ENCODE measurements at regions not wholly inside any gene's neighbourhood (a gene's known extent, or its start where the extent isn't known, plus 50 kb on each side); places are given as distances from the start of the nearest gene placed in this dataset.
A peak's percentile ranks its signal among the peaks of the same experiment; 100 is the strongest.

GRCh38 chr1:193542690-193543089, 356.3 kb upstream of the B3GALT2 start:
- Histone ChIP-seq H3K4me3 (ENCODE audit: low read length in 2 of 2) (no peak overlapping the region), H3K27ac (ENCODE audit: low read depth in 1 of 2, low read length in 1 of 2) (no peak overlapping the region), H3K4me1 (ENCODE audit: control insufficient read depth in 2 of 2, insufficient read depth in 2 of 2, low read length in 2 of 2) (no peaks in the 10 kb centered on the region), H3K9me3 (ENCODE audit: control insufficient read depth in 2 of 2, insufficient read depth in 1 of 2, low read length in 1 of 2) (no peaks in the 10 kb centered on the region), H3K36me3 (ENCODE audit: control insufficient read depth in 2 of 2, insufficient read depth in 2 of 2, low read length in 1 of 2) (no peaks in the 10 kb centered on the region), H3K27me3 (ENCODE audit: control insufficient read depth in 2 of 2, insufficient read depth in 1 of 2, low read length in 1 of 2) (no peaks in the 10 kb centered on the region)
- DNase-seq (ENCODE audit: low read depth in 6 of 9, low spot score in 9 of 9): no peak
- WGBS: 57% methylated on average over 1 of the region's 1 CpG

GRCh38 chr1:193540511-193540910, 354.1 kb upstream of the B3GALT2 start:
- no peaks in the 10 kb centered on the region for H3K36me3 ChIP-seq (ENCODE audit: control insufficient read depth in 2 of 2, insufficient read depth in 2 of 2, low read length in 1 of 2)
- no peak for DNase-seq (ENCODE audit: low read depth in 6 of 9, low spot score in 9 of 9)
- no peaks in the 10 kb centered on the region for H3K4me1 ChIP-seq (ENCODE audit: control insufficient read depth in 2 of 2, insufficient read depth in 2 of 2, low read length in 2 of 2)
- H3K4me3 ChIP-seq (ENCODE audit: low read length in 2 of 2): no peak overlapping the region
- no peaks in the 10 kb centered on the region for H3K9me3 ChIP-seq (ENCODE audit: control insufficient read depth in 2 of 2, insufficient read depth in 1 of 2, low read length in 1 of 2)
- no peak overlapping the region for H3K27ac ChIP-seq (ENCODE audit: low read depth in 1 of 2, low read length in 1 of 2)
- no peaks in the 10 kb centered on the region for H3K27me3 ChIP-seq (ENCODE audit: control insufficient read depth in 2 of 2, insufficient read depth in 1 of 2, low read length in 1 of 2)

- DNase-seq (ENCODE audit: low read depth in 6 of 9, low spot score in 9 of 9): peak in 1 of 9 donors; percentile 29
- Histone ChIP-seq H3K4me3 (ENCODE audit: low read length in 2 of 2) (no peak overlapping the region), H3K4me1 (ENCODE audit: control insufficient read depth in 2 of 2, insufficient read depth in 2 of 2, low read length in 2 of 2) (no peaks in the 10 kb centered on the region), H3K27me3 (ENCODE audit: control insufficient read depth in 2 of 2, insufficient read depth in 1 of 2, low read length in 1 of 2) (no peaks in the 10 kb centered on the region), H3K36me3 (ENCODE audit: control insufficient read depth in 2 of 2, insufficient read depth in 2 of 2, low read length in 1 of 2) (no peaks in the 10 kb centered on the region), H3K9me3 (ENCODE audit: control insufficient read depth in 2 of 2, insufficient read depth in 1 of 2, low read length in 1 of 2) (no peaks in the 10 kb centered on the region), H3K27ac (ENCODE audit: low read depth in 1 of 2, low read length in 1 of 2) (no peak overlapping the region)
- WGBS: 85% methylated on average over 7 of the region's 7 CpGs
Observed at GRCh38 chr1:193539731-193540459, 353.5 kb upstream of the B3GALT2 start.

GRCh38 chr1:193538680-193539079, 352.3 kb upstream of the B3GALT2 start:
- H3K27me3 ChIP-seq (ENCODE audit: control insufficient read depth in 2 of 2, insufficient read depth in 1 of 2, low read length in 1 of 2): no peaks in the 10 kb centered on the region
- 97% methylated on average over 6 of the region's 6 CpGs for WGBS
- H3K4me3 ChIP-seq (ENCODE audit: low read length in 2 of 2): no peak overlapping the region
- H3K4me1 ChIP-seq (ENCODE audit: control insufficient read depth in 2 of 2, insufficient read depth in 2 of 2, low read length in 2 of 2): no peaks in the 10 kb centered on the region
- no peak for DNase-seq (ENCODE audit: low read depth in 6 of 9, low spot score in 9 of 9)
- no peaks in the 10 kb centered on the region for H3K36me3 ChIP-seq (ENCODE audit: control insufficient read depth in 2 of 2, insufficient read depth in 2 of 2, low read length in 1 of 2)
- no peaks in the 10 kb centered on the region for H3K9me3 ChIP-seq (ENCODE audit: control insufficient read depth in 2 of 2, insufficient read depth in 1 of 2, low read length in 1 of 2)
- no peak overlapping the region for H3K27ac ChIP-seq (ENCODE audit: low read depth in 1 of 2, low read length in 1 of 2)

GRCh38 chr1:193538003-193538354, 351.6 kb upstream of the B3GALT2 start:
- no peak overlapping the region for H3K27ac ChIP-seq (ENCODE audit: low read depth in 1 of 2, low read length in 1 of 2)
- WGBS: 97% methylated on average over 2 of the region's 2 CpGs

GRCh38 chr1:193537266-193538002, 351.0 kb upstream of the B3GALT2 start:
- no peaks in the 10 kb centered on the region for H3K9me3 ChIP-seq (ENCODE audit: control insufficient read depth in 2 of 2, insufficient read depth in 1 of 2, low read length in 1 of 2)
- 63% methylated on average over 7 of the region's 7 CpGs for WGBS
- no peaks in the 10 kb centered on the region for H3K36me3 ChIP-seq (ENCODE audit: control insufficient read depth in 2 of 2, insufficient read depth in 2 of 2, low read length in 1 of 2)
- DNase-seq (ENCODE audit: low read depth in 6 of 9, low spot score in 9 of 9): peak in 8 of 9 donors; percentile 4 to 60 (median 18)
- H3K4me3 ChIP-seq (ENCODE audit: low read length in 2 of 2): no peak overlapping the region
- no peak overlapping the region for H3K27ac ChIP-seq (ENCODE audit: low read depth in 1 of 2, low read length in 1 of 2)
- no peaks in the 10 kb centered on the region for H3K4me1 ChIP-seq (ENCODE audit: control insufficient read depth in 2 of 2, insufficient read depth in 2 of 2, low read length in 2 of 2)
- H3K27me3 ChIP-seq (ENCODE audit: control insufficient read depth in 2 of 2, insufficient read depth in 1 of 2, low read length in 1 of 2): no peaks in the 10 kb centered on the region

More at GRCh38 chr1:193538003-193538354, 351.6 kb upstream of the B3GALT2 start:
- H3K9me3 ChIP-seq (ENCODE audit: control insufficient read depth in 2 of 2, insufficient read depth in 1 of 2, low read length in 1 of 2): no peaks in the 10 kb centered on the region
- no peak for DNase-seq (ENCODE audit: low read depth in 6 of 9, low spot score in 9 of 9)
- no peaks in the 10 kb centered on the region for H3K27me3 ChIP-seq (ENCODE audit: control insufficient read depth in 2 of 2, insufficient read depth in 1 of 2, low read length in 1 of 2)
- H3K4me1 ChIP-seq (ENCODE audit: control insufficient read depth in 2 of 2, insufficient read depth in 2 of 2, low read length in 2 of 2): no peaks in the 10 kb centered on the region
- H3K36me3 ChIP-seq (ENCODE audit: control insufficient read depth in 2 of 2, insufficient read depth in 2 of 2, low read length in 1 of 2): no peaks in the 10 kb centered on the region
- H3K4me3 ChIP-seq (ENCODE audit: low read length in 2 of 2): no peak overlapping the region

- Histone ChIP-seq H3K27me3 (ENCODE audit: control insufficient read depth in 2 of 2, insufficient read depth in 1 of 2, low read length in 1 of 2) (no peaks in the 10 kb centered on the region), H3K4me3 (ENCODE audit: low read length in 2 of 2) (no peak overlapping the region), H3K36me3 (ENCODE audit: control insufficient read depth in 2 of 2, insufficient read depth in 2 of 2, low read length in 1 of 2) (no peaks in the 10 kb centered on the region), H3K27ac (ENCODE audit: low read depth in 1 of 2, low read length in 1 of 2) (no peak overlapping the region), H3K4me1 (ENCODE audit: control insufficient read depth in 2 of 2, insufficient read depth in 2 of 2, low read length in 2 of 2) (no peaks in the 10 kb centered on the region), H3K9me3 (ENCODE audit: control insufficient read depth in 2 of 2, insufficient read depth in 1 of 2, low read length in 1 of 2) (no peaks in the 10 kb centered on the region)
- WGBS: 83% methylated on average over 6 of the region's 6 CpGs
- no peak for DNase-seq (ENCODE audit: low read depth in 6 of 9, low spot score in 9 of 9)
Observed at GRCh38 chr1:193533853-193534252, 347.4 kb upstream of the B3GALT2 start.

- Histone ChIP-seq H3K27me3 (ENCODE audit: control insufficient read depth in 2 of 2, insufficient read depth in 1 of 2, low read length in 1 of 2) (no peaks in the 10 kb centered on the region), H3K9me3 (ENCODE audit: control insufficient read depth in 2 of 2, insufficient read depth in 1 of 2, low read length in 1 of 2) (no peaks in the 10 kb centered on the region), H3K27ac (ENCODE audit: low read depth in 1 of 2, low read length in 1 of 2) (no peak overlapping the region), H3K4me3 (ENCODE audit: low read length in 2 of 2) (no peak overlapping the region), H3K36me3 (ENCODE audit: control insufficient read depth in 2 of 2, insufficient read depth in 2 of 2, low read length in 1 of 2) (no peaks in the 10 kb centered on the region), H3K4me1 (ENCODE audit: control insufficient read depth in 2 of 2, insufficient read depth in 2 of 2, low read length in 2 of 2) (no peaks in the 10 kb centered on the region)
- 96% methylated on average over 3 of the region's 3 CpGs for WGBS
- DNase-seq (ENCODE audit: low read depth in 6 of 9, low spot score in 9 of 9): no peak
Observed at GRCh38 chr1:193525917-193526710, 339.7 kb upstream of the B3GALT2 start.

GRCh38 chr1:193525411-193525810, 339.0 kb upstream of the B3GALT2 start:
- H3K36me3 ChIP-seq (ENCODE audit: control insufficient read depth in 2 of 2, insufficient read depth in 2 of 2, low read length in 1 of 2): no peaks in the 10 kb centered on the region
- DNase-seq (ENCODE audit: low read depth in 6 of 9, low spot score in 9 of 9): no peak
- no peaks in the 10 kb centered on the region for H3K27me3 ChIP-seq (ENCODE audit: control insufficient read depth in 2 of 2, insufficient read depth in 1 of 2, low read length in 1 of 2)
- H3K4me1 ChIP-seq (ENCODE audit: control insufficient read depth in 2 of 2, insufficient read depth in 2 of 2, low read length in 2 of 2): no peaks in the 10 kb centered on the region
- H3K4me3 ChIP-seq (ENCODE audit: low read length in 2 of 2): no peak overlapping the region
- no peak overlapping the region for H3K27ac ChIP-seq (ENCODE audit: low read depth in 1 of 2, low read length in 1 of 2)
- no peaks in the 10 kb centered on the region for H3K9me3 ChIP-seq (ENCODE audit: control insufficient read depth in 2 of 2, insufficient read depth in 1 of 2, low read length in 1 of 2)
